HG02884 (cell line): ENCODE measurements at regions not wholly inside any gene's neighbourhood (a gene's known extent, or its start where the extent isn't known, plus 50 kb on each side); places are given as distances from the start of the nearest gene placed in this dataset.
"Not testable (repeated sequence)": the region's sequence is repeated elsewhere in the genome, so short reads cannot be mapped to it uniquely, and the experiment has no call there.

Source experiments
- ATAC-seq: cut with Tn5 transposase; IDR thresholded peaks from one replicate; pipeline ENCODE4 v1.9.1; 2021; ENCODE audit warnings: mild to moderate bottlenecking, moderate library complexity; ENCODE audit not compliant: unreplicated experiment

DNA sequence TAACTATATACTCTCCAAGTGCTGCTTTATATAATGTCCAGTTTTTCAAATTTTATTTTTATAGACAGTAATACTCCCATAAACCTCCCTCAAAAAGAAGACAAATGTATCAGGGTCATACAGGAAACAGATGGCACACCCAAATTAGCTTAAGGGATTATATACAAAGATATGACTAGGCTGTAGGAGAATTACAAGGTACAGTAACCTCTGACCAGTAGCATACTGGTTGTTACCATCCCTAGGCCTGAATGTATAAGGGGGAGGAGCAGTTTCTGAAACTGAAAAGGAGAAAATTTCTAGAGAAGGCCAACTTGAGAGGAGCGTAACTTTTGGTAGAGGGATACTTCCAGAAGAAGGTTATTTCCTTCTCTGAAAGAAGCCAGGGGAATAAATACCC, 122.6 kb upstream of the NBPF19 start:
- not testable (repeated sequence) for ATAC-seq

DNA sequence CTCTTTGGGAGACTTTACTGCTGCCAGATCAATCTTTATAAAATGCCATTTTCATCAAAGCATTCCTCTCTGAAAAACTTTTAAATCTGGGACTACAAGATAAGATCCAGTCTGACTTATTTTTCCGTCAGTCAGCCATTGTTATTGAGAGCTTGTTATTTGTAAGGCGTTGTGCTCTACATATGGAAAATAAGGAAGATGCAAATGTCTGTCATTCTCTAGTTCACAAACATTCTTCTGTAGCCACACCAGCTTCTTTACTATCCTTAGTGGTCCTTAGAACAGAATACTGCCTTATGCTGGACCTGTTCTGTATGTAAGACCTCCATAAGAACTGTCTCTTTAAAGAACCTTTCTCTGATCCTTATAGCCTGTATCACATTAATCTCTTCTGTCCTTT, 120.3 kb upstream of the NBPF19 start:
- ATAC-seq = not testable (repeated sequence)

DNA sequence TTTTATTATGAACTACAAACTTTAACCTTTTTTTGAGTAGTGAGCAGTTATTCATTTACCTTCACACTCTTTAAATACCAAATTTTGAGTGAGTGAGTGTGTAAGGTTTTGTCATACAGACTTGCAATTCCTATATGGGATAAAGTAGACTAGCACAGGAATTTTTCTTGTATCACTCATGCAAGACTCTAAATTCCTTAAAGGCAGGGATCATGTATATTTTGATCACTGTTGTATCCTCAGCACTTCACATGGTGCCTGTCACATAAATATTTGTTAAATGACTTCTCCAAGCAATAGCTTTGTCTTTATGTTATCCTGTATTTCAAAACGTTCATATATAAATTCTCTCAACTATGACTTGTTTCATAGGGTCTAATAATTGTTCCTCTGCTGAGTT, 119.1 kb upstream of the NBPF19 start:
- not testable (repeated sequence) for ATAC-seq

DNA sequence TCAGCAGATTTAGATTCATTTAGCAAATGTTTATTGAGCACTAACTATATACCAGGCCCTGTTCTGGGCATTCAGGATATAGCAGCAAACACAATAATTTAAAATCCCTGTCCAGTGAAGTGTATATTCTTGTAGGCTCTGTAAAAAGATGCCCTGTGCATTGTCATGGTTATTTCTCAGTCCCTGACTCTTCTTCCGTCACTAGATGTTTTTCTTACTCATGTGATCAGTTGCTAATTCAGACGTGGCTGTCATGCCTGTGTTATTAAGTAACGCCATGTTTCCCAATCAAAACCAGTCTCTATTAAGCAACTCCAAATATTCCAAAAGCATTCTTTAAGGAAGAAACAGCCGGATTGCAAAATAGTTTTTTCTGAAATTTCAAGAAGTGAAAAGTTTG, 118.7 kb upstream of the NBPF19 start:
- ATAC-seq = not testable (repeated sequence)

DNA sequence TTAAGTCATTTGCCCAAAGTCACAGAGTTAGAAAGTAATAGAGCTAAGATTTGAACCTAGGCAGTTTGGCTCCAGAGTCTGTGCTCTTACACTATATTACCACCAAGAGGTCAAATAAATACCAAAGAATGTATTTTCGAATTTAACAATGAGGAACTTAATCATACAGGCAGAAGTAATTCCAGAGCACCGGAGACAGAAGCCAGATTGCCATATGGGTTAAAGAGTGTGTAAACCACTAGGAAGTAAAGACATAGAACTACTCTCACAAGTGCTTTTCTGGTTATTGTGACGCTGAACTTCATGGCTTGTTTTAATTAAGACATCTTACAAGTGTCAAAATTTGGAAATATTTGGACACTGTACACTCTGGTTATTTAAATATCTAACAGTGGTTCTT, 114.5 kb upstream of the NBPF19 start:
- not testable (repeated sequence) for ATAC-seq

DNA sequence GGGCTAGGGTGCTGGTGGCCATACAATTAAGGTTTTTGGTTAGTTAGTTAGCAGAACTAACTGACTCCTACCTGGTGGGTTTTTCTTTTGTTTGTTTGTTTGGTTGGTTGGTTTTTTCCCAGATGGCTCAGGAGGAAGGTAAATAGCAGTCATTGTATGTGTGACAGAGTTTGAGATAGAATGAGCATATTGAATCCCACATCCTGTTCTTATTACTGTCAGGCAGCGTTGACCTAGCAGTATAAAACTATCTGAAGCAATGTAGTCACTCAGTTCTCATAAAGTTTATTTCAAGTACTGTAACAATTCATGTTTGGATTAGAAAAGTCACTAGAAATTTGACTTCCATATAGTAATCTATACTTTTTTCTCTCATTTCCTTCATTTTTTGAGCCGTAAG, 113.5 kb upstream of the NBPF19 start:
- not testable (repeated sequence) for ATAC-seq

DNA sequence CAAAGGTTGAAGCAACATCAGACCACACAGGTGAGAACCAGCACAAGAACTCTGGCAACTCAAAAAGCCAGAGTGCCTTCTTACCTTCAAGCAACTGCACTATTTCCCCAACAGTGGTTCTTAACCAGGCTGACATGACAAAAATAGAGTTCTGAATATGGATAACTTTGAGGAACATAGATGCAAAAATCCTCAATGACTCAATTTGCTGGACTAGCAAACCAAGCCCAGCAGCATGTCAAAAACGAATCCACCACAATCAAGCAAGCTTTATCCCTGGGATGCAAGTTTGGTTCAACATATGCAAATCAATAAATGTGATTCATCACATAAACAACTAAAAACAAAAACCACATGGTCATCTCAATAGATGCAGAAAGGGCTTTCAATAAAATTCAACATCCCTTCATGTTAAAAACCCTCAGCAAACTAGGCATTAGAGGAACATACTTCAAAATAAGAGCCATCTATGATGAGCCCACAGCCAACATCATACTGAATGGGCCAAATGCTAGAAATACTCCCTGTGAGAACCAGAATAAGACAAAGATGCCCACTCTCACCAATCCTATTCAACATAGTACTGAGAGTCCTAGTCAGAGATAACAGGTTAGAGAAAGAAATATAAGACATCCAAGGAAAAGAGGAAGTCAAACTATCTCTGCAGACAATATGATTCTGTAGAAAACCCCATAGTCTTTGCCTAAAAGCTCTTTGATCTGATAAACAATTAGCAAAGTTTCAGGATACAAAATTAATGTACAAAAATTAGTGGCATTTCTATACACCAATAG, 110.5 kb upstream of the NBPF19 start:
- ATAC-seq = not testable (repeated sequence)

DNA sequence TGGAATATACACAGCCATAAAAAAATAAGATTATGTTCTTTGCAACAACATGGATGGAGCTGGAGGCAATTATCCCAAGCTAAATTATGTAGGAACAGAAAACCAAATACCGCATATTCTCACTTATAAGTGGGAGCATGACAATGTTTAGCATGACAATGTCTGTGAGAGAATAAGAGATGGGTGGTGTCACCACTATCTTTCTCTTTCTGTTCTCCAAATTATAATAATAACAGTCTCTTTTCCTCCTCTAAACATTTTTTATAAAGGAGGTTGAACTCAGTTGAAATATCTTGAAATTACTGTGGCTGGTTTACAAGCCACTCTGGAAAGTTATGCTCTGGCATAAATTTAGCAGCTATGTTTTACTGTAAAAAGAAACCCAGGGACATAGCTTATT, 108.4 kb upstream of the NBPF19 start:
- ATAC-seq = not testable (repeated sequence)

DNA sequence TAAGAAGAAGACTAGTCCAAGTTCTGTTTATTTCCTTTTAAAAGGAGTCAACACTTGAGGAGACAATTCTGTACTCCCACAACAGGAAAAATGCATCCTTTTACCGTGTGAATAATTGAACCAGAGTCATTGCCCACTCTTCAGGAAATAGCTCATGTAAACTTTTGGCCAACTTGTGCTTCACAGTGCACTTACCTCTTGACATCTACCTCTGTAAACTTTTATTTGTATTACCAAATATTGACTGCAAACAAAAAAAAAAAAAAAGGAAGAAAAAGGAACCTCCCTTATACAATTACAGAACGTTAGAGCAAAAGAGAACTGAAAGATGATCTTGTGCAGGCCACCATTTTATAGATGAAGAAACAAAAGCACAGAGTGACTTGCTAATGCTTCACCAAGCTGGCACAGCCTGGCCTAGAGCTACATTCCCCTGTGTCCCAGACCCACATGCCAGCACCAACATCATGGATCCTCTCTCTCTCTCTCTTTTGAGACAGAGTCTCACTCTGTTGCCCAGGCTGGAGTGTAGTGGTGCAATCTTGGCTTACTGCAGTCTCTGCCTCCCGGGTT, 107.3 kb upstream of the NBPF19 start:
- not testable (repeated sequence) for ATAC-seq

DNA sequence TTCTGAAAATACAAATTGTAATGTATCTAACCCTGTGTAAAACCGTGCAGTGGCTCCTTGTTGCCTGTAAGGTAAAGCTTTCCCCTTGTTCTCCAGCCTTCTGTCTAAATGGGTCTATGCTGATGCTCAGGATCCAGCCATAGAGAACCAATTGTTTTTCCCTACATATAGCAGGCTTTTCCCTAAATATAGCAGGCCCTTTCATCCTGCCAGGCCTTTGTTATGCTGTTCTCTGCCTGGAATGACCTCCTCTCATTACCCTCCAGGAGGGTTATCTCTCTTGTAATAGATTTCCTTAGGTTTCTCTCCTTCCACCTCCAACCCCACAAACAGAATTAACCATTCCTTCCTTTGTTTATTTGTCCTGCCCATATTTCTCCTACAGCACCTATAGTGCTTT, 106.5 kb upstream of the NBPF19 start:
- ATAC-seq = not testable (repeated sequence)

DNA sequence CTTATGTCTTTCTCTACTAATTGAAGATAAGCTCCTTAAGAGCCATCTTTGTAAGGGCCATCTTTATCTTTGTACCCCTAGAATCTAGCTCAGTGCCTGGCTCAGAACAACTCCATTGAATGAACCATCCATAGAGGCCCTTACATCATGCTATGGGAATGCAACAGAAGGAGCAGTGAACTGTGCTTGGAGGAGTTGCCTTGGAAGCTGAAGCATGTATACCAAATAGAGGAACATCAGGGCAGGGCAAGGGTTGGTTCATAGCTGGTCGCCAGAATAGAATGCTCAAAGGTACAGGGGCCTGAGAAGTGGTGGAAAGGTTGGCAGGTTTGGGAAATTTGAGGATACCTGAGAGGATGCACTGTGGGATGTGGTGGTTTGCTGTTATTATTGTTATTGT, 105.8 kb upstream of the NBPF19 start:
- ATAC-seq = not testable (repeated sequence)

DNA sequence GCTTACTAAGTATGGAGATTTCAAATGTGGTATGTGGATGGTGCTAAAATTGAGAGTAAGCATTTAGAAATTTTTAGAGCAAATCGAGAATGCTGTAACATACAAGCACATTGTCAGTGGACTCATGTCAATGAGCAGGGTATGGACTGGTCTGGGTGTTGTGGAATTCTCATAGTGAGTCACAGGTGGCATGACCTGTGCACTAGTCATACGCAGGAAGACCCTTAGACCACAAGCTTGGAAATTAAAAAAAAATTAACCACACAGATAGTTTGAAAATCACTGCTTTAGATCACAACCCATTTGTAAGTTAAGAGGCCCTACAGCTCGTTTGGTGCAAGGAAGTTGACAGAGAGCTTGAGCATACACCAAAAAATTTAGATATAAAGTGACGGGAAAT, 102.9 kb upstream of the NBPF19 start:
- ATAC-seq = not testable (repeated sequence)

DNA sequence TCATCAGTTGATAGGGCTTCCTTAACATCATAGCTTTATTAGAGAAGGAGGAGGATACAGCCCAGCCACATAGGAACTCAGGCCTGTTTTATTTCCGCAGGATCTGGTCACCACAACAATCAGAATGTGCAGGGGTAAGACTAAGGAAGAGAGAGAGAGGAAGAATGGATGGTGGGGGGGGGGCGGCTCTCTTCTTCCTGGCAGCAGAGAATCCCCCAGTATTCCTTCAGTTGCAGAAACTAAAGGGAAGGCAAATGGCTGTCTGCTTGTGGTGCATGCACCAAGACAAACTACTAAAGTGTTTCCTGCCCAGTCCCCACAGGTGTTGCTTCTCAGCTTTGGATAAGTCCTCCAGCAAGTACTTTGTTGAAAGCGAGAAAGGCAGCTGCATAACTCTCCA, 96.4 kb upstream of the NBPF19 start:
- ATAC-seq = not testable (repeated sequence)

DNA sequence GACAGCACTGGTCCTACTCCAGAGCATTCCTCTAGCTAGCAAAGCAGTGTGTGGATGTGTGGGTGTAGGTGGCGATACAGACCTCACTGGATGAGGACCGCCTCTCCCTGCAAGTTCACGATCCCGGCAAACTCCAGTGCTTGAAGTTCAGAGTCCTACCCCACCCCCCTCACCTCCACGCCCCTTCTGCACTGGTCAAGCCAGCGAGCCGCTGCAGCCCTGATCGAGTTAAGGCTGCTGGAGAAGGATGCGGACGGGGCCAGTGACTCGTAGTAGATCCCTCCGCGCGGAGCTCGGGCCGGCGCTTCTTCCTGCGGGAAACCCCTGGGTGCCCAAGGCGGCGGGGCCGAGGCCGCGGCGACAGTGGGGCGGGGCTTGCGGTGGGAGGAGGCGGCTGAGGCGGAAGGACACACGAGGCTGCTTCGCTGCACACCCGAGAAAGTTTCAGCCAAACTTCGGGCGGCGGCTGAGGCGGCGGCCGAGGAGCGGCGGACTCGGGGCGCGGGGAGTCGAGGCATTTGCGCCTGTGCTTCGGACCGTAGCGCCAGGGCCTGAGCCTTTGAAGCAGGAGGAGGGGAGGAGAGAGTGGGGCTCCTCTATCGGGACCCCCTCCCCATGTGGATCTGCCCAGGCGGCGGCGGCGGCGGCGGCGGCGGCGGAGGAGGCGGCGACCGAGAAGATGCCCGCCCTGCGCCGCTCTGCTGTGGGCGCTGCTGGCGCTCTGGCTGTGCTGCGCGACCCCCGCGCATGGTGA, 84.5 kb upstream of the NBPF19 start:
- ATAC-seq = not testable (repeated sequence)

DNA sequence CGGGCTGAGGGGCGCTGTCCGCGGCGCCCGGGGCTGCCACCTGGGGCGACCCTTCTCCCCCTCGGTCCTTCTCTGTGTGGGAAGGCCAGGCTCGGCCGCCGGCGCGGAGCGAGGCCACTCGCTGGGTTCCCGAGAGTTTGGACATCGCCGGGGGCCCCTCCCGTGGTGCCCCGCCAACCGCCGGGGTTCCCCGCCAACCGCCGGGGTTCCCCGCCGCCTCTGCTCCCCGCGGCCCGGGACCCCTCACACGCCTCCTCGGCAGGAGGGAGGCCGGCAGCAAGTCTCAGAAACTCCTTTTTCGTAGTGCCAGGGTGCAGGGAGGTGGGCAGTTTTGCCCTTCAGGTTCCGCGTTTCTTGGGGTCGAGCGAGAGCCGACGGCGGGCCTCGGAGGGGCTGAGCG, 83.9 kb upstream of the NBPF19 start:
- ATAC-seq = not testable (repeated sequence)

DNA sequence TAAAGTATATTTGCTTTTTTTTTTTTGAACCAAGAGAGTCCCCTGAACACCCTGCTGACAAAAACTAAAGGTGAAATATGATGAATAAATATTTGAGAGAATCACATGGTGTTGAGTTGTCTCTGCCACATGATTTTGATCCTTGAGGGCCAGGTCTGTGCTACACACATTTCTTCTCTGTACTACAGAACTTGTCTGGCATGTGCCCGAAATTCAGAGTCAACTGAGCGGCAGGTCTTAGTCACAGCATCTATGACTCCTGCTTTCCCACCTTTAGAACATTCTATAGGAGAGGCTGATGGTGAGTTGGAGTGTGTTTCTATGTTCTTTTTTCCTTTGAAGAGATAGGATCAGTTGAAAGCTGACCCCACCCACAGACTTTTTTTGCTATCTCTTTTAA, 79.0 kb upstream of the NBPF19 start:
- not testable (repeated sequence) for ATAC-seq

DNA sequence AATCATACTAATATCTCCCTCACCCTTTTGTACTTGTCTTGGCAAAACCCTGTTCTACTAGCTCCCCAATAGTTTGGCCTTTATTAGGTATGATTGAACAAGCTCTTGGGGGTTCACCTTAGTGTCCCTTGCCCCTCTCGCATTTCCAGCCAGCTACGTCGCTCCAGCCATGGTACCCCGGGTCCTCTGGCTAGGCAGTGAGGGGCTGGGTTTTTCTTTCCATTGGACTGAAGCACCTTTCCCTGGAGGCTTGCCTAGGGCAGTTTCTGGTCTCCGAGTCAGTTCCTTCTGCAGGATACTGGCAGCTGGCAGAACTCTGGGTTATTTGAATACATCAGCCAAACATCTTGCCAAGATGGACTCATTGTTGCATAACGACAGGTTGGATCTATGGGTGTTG, 76.3 kb upstream of the NBPF19 start:
- ATAC-seq = not testable (repeated sequence)

DNA sequence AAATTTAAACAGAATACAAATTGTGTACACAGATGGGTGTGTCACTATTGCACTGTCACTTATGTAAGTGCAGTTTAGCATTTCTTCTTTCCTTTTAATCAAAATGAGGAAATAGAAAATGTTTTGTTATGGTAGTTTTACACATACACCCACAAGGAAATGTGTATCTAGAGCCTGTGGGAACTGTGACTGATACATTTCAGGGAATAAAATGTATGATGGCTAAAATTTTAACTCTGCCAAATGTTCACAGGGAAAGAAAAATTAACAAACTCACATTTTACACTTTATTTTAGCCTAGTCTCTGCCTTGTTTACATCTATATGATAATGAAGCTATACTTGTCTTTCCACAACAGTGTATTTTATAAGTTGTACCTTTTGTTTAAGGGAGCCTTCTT, 66.4 kb upstream of the NBPF19 start:
- ATAC-seq = not testable (repeated sequence)

DNA sequence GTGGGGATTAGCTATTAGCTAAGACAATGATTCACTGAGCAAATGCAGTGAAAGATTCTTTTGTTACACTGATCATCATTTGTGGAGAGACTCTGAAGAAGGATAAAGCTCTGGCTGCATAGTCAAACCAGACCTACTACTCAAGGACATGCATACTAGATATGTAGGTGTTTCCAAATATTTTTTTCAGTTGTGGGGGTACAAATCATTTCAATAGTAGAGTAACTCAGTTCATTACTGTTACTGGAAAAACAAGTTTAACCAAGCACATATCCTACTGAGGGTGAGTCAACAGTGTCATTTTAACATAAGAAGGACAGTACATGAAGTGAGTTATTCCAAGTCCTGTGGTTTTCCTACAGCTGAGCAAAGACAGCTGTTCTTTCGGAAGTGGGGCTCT, 59.5 kb upstream of the NBPF19 start:
- ATAC-seq = not testable (repeated sequence)

DNA sequence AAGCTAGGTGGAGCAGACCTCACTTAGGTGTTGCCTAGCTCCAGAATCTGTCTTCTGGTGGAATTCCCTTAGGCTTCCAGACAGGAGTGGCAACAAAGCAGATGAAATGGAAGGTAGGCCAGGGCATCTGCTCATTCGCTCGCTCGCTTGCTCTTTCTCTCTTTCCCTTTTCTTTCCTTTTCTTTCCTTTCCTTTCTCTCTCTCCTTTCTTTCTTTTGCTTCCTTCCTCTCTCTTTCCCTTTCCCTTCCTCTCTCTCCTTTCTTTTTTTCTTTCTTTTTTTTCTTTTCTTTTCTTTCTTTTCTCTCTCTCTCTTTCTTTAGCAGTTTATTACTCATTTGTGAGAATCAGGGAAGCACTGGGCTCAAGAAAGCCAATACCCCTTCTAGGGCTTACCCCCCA, 56.1 kb upstream of the NBPF19 start:
- ATAC-seq = not testable (repeated sequence)

DNA sequence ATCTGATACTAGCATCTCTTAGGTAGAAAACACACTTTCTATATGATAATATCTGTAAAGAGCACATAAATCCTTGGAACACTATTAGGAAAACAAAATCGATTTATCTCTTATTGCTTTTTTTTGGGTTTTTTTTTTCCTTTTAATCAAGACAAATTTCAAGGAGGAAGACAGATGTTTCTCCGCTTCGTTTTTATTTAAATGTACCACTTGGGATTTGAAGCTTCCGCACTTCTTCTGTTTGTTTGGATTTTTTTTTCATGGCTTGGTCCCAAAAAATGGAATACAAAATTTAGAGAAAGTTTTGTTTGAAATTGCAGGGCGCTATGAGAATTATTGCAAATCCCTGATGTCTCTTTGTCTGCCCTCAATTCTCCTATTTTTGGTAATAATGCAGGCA, 51.7 kb upstream of the NBPF19 start:
- ATAC-seq = not testable (repeated sequence)
